IMR-90 (cell line): ENCODE measurements at regions not wholly inside any gene's neighbourhood (a gene's known extent, or its start where the extent isn't known, plus 50 kb on each side); places are given as distances from the start of the nearest gene placed in this dataset.

Source experiments
- ATAC-seq: fragments of 200-7000 bp; cut with Tn5 transposase; 2 replicates; pipeline ENCODE4 v1.9.1; 2020; ENCODE audit warnings: low read depth, mild to moderate bottlenecking, moderate library complexity
- BruUV-seq: library from RNA; stranded (reverse); fragments of 400-500 nt; replicated peaks from 2 replicates; lab custom pipeline; 2021; lab: Mats Ljungman, UMichigan
- CTCF ChIA-PET: fragments of 300-600 bp; formaldehyde crosslinking; extraction: SDS; loops from one replicate; lab custom pipeline; 2021; ENCODE audit warnings: antibody characterized with exemption; lab: Yijun Ruan, JAX
- POLR2A ChIA-PET: fragments of 300-600 bp; sonication (Branson Sonifier 250); formaldehyde crosslinking; loops from one replicate; lab custom pipeline; 2022; ENCODE audit warnings: antibody characterized with exemption; ENCODE audit not compliant: unreplicated experiment; lab: Charles Lee
- DNase-seq: peaks from one replicate; pipeline ENCODE4 v3.0.0; 2013
- H2AFZ ChIP-seq: replicated peaks from 2 replicates; pipeline ENCODE3; 2013; ENCODE audit warnings: low read length, mild to moderate bottlenecking; ENCODE audit not compliant: poor library complexity
- H2AK5ac ChIP-seq: 2 replicates; pipeline ENCODE4 v1.6.1; 2013; ENCODE audit warnings: low read depth, low read length, inconsistent platforms
- H2AK9ac ChIP-seq: replicated peaks from 2 replicates; pipeline ENCODE3; 2013; ENCODE audit warnings: mild to moderate bottlenecking, low read depth, low read length, moderate library complexity; ENCODE audit not compliant: poor library complexity
- H2BK120ac ChIP-seq: 2 replicates; pipeline ENCODE4 v1.6.1; 2013; ENCODE audit warnings: low read depth, low read length, inconsistent platforms
- H2BK15ac ChIP-seq: 3 replicates; pipeline ENCODE4 v1.6.1; 2013; ENCODE audit warnings: low read depth, low read length, inconsistent platforms
- H2BK20ac ChIP-seq: 2 replicates; pipeline ENCODE4 v1.6.1; 2013; ENCODE audit warnings: low read depth, mild to moderate bottlenecking, inconsistent platforms, low read length, moderate library complexity
- H2BK5ac ChIP-seq: 2 replicates; pipeline ENCODE4 v1.6.1; 2013; ENCODE audit warnings: mild to moderate bottlenecking, low read depth, low read length, inconsistent platforms; ENCODE audit not compliant: poor library complexity, severe bottlenecking
- H3K14ac ChIP-seq: replicated peaks from 2 replicates; pipeline ENCODE4 v1.6.1; 2013; ENCODE audit warnings: low read depth, low read length, inconsistent platforms
- H3K18ac ChIP-seq: 2 replicates; pipeline ENCODE4 v1.6.1; 2013; ENCODE audit warnings: low read depth, low read length, control low read depth
- H3K23ac ChIP-seq: 2 replicates; pipeline ENCODE4 v1.6.1; 2013; ENCODE audit warnings: low read depth, low read length, inconsistent platforms
- H3K27ac ChIP-seq: 2 replicates; pipeline ENCODE4 v1.5.1; 2013; ENCODE audit warnings: mild to moderate bottlenecking, control low read depth, low read length; ENCODE audit not compliant: insufficient read depth
- H3K27me3 ChIP-seq: 2 replicates; pipeline ENCODE4 v1.6.1; 2013; ENCODE audit warnings: low read length; ENCODE audit not compliant: control insufficient read depth, insufficient read depth
- H3K36me3 ChIP-seq: 2 replicates; pipeline ENCODE4 v1.6.1; 2013; ENCODE audit warnings: low read length, mixed read lengths; ENCODE audit not compliant: control insufficient read depth, insufficient read depth
- H3K4ac ChIP-seq: 2 replicates; pipeline ENCODE4 v1.6.1; 2013; ENCODE audit warnings: low read depth, low read length, inconsistent platforms
- H3K4me1 ChIP-seq: 2 replicates; pipeline ENCODE4 v1.6.1; 2013; ENCODE audit warnings: low read length, mixed read lengths; ENCODE audit not compliant: control insufficient read depth, insufficient read depth
- H3K4me2 ChIP-seq: 2 replicates; pipeline ENCODE4 v1.6.1; 2013; ENCODE audit warnings: low read depth, mild to moderate bottlenecking, control low read depth, low read length, moderate library complexity
- H3K4me3 ChIP-seq: 2 replicates; pipeline ENCODE4 v1.5.1; 2013; ENCODE audit warnings: low read depth, mild to moderate bottlenecking, control low read depth, low read length, moderate library complexity; ENCODE audit not compliant: insufficient read depth
- H3K56ac ChIP-seq: 2 replicates; pipeline ENCODE4 v1.6.1; 2013; ENCODE audit warnings: low read length, inconsistent platforms; ENCODE audit not compliant: insufficient read depth; ENCODE audit errors: extremely low read depth
- H3K79me1 ChIP-seq, 2 experiments: 2 replicates each; pipeline ENCODE4 v1.6.1; 2013; ENCODE audit warnings: low read length in 2 of 2, inconsistent platforms in 1 of 2, low read depth in 1 of 2
- H3K9ac ChIP-seq: 2 replicates; pipeline ENCODE4 v1.6.1; 2013; ENCODE audit warnings: low read depth, low read length, control low read depth
- H3K9me1 ChIP-seq: 2 replicates; pipeline ENCODE4 v1.6.1; 2013; ENCODE audit warnings: low read length, inconsistent platforms; ENCODE audit not compliant: insufficient read depth
- H3K9me3 ChIP-seq: 2 replicates; pipeline ENCODE4 v1.6.1; 2013; ENCODE audit warnings: low read length; ENCODE audit not compliant: control insufficient read depth, insufficient read depth
- H4K20me1 ChIP-seq: 2 replicates; pipeline ENCODE4 v1.6.1; 2013; ENCODE audit warnings: low read length, inconsistent platforms; ENCODE audit not compliant: insufficient read depth
- H4K5ac ChIP-seq: 2 replicates; pipeline ENCODE4 v1.6.1; 2013; ENCODE audit warnings: mild to moderate bottlenecking, low read depth, low read length, control low read depth
- H4K8ac ChIP-seq, 2 experiments: 2 replicates each; pipeline ENCODE4 v1.6.1; 2013; ENCODE audit warnings: low read depth in 2 of 2, low read length in 2 of 2, control low read depth in 1 of 2, inconsistent platforms in 1 of 2
- H4K91ac ChIP-seq: 2 replicates; pipeline ENCODE4 v1.6.1; 2013; ENCODE audit warnings: low read depth, low read length, inconsistent platforms; ENCODE audit not compliant: insufficient read depth
- BHLHE40 ChIP-seq: fragments of 150-350 bp; IDR thresholded peaks from 2 replicates; pipeline ENCODE4 v1.6.1; 2016; ENCODE audit warnings: mild to moderate bottlenecking, low read depth, low read length
- CEBPB ChIP-seq: IDR thresholded peaks from 2 replicates; pipeline ENCODE4 v1.6.1; 2012; ENCODE audit warnings: low read depth, low read length, improper control_type of control experiment
- CHD1 ChIP-seq: IDR thresholded peaks from 2 replicates; pipeline ENCODE4 v1.6.1; 2012; ENCODE audit warnings: low read depth, low read length, improper control_type of control experiment
- CTCF ChIP-seq: conservative IDR thresholded peaks from 2 replicates; pipeline ENCODE4 v1.5.1; 2012; ENCODE audit warnings: mild to moderate bottlenecking, low read depth, low read length, improper control_type of control experiment
- ELK1 ChIP-seq: fragments of 150-350 bp; IDR thresholded peaks from 2 replicates; pipeline ENCODE4 v1.6.1; 2016; ENCODE audit warnings: low read depth, mild to moderate bottlenecking, low read length, moderate library complexity, borderline replicate concordance
- FOS ChIP-seq: fragments of 150-350 bp; IDR thresholded peaks from 2 replicates; pipeline ENCODE4 v1.6.1; 2016; ENCODE audit warnings: low read depth, low read length
- MAFK ChIP-seq: IDR thresholded peaks from 2 replicates; pipeline ENCODE4 v1.6.1; 2012; ENCODE audit warnings: low read depth, low read length, improper control_type of control experiment
- MAZ ChIP-seq: IDR thresholded peaks from 2 replicates; pipeline ENCODE4 v1.6.1; 2012; ENCODE audit warnings: low read depth, mild to moderate bottlenecking, low read length, improper control_type of control experiment, moderate library complexity, borderline replicate concordance
- MXI1 ChIP-seq: IDR thresholded peaks from 2 replicates; pipeline ENCODE4 v1.6.1; 2012; ENCODE audit warnings: low read depth, mild to moderate bottlenecking, low read length, moderate library complexity, borderline replicate concordance
- NFE2L2 ChIP-seq: fragments of 150-350 bp; IDR thresholded peaks from 2 replicates; pipeline ENCODE4 v1.6.1; 2016; ENCODE audit warnings: low read depth, mild to moderate bottlenecking, low read length
- POLR2A ChIP-seq: IDR thresholded peaks from 2 replicates; pipeline ENCODE4 v1.6.1; 2012; ENCODE audit warnings: mild to moderate bottlenecking, low read depth, low read length
- RAD21 ChIP-seq: IDR thresholded peaks from 2 replicates; pipeline ENCODE4 v1.6.1; 2012; ENCODE audit warnings: low read length, improper control_type of control experiment
- RCOR1 ChIP-seq: IDR thresholded peaks from 2 replicates; pipeline ENCODE4 v1.6.1; 2012; ENCODE audit warnings: mild to moderate bottlenecking, low read length, improper control_type of control experiment; ENCODE audit not compliant: insufficient replicate concordance
- RFX5 ChIP-seq: IDR thresholded peaks from 2 replicates; pipeline ENCODE4 v1.8.0; 2012; ENCODE audit warnings: low read depth, mild to moderate bottlenecking, low read length, moderate library complexity
- SMC3 ChIP-seq: fragments of 150-350 bp; IDR thresholded peaks from 2 replicates; pipeline ENCODE4 v1.6.1; 2016; ENCODE audit warnings: low read depth, mild to moderate bottlenecking, antibody characterized with exemption, low read length, moderate library complexity
- USF2 ChIP-seq: fragments of 150-350 bp; IDR thresholded peaks from 2 replicates; pipeline ENCODE4 v1.6.1; 2017; ENCODE audit warnings: mild to moderate bottlenecking, antibody characterized with exemption, low read length, low read depth
- WGBS, 2 experiments: methylation state at CpG; one replicate each; pipeline versions ENCODE4 v1.1.5 to v1.1.7; 2013; ENCODE audit warnings: missing lambda C conversion rate in 2 of 2; ENCODE audit not compliant: insufficient read length in 1 of 2; ENCODE audit errors: extremely low coverage in 2 of 2; 5-methylcytosine and 5-hydroxymethylcytosine counted together
- dilution Hi-C: fragments of 300-500 bp; cut with HindIII; formaldehyde crosslinking; loops from one replicate; pipeline ENCODE4 v1.14.3; 2018; ENCODE audit warnings: low sequenced_read_pairs; ENCODE audit not compliant: unreplicated experiment
- in situ Hi-C: fragments of 300-500 bp; cut with MboI; formaldehyde crosslinking; loops from 3 replicates; pipeline ENCODE4 v1.14.3; 2019; ENCODE audit warnings: low sequenced_read_pairs, inconsistent platforms, mixed read lengths
- intact Hi-C: fragments of 100-400 bp; cut with micrococcal nuclease; formaldehyde crosslinking; loops from 2 replicates; pipeline ENCODE4 v1.10.0; 2022

- DNase-seq (no peak), ATAC-seq (no peak)
- Histone ChIP-seq H2BK15ac (no peak overlapping the region), H2BK120ac (peak overlapping the region; percentile 16; the same call in 1 of the 2 replicates), H4K5ac (no peak overlapping the region), H4K91ac (no peak overlapping the region; the same call in 1 of the 2 replicates), H3K14ac (peak overlapping the region; percentile 31; the same call in 1 of the 2 replicates), H3K79me1 (peaks cover 24 to 69% of the 10 kb centered on the region in 2 experiments), H3K9ac (no peak overlapping the region), H2BK5ac (no peak overlapping the region), H4K20me1 (peaks cover 25% of the 10 kb centered on the region; the same call in 1 of the 2 replicates), H3K18ac (peak overlapping the region; percentile 20), H3K4me1 (peaks cover 19% of the 10 kb centered on the region), H3K4me3 (no peak overlapping the region), H2AK9ac (no peak overlapping the region), H3K36me3 (no peaks in the 10 kb centered on the region), H3K23ac (no peak overlapping the region), H3K56ac (no peak overlapping the region), H3K9me3 (no peaks in the 10 kb centered on the region), H3K27me3 (no peaks in the 10 kb centered on the region), H2AFZ (no peak overlapping the region), H3K4me2 (no peak overlapping the region), H3K4ac (0 out of 2 replicates have a peak overlapping the region, but pooled peaks have one; percentile 8), H4K8ac (no peak overlapping the region), H3K9me1 (peaks cover 6% of the 10 kb centered on the region; the same call in 1 of the 2 replicates), H2BK20ac (no peak overlapping the region), H2AK5ac (peak overlapping the region; percentile 15), H3K27ac (no peak overlapping the region)
- no TSS peak for BruUV-seq
- TF ChIP-seq NFE2L2 (no peak), POLR2A (no peak), MAFK (no peak), RCOR1 (no peak), CTCF (no peak), CHD1 (no peak), USF2 (no peak), BHLHE40 (no peak), SMC3 (no peak), ELK1 (no peak), FOS (no peak), RAD21 (no peak), MAZ (no peak), MXI1 (no peak), RFX5 (no peak), CEBPB (no peak)
- dilution Hi-C loops (no loop called here), in situ Hi-C loops (no loop called here), intact Hi-C loops (no loop called here)
- CTCF ChIA-PET, result interaction anchor here (1.8 kb wide), 1 partner anchor 167 kb away, joined by 10 read pairs; no protein-coding TSS in a partner anchor
- no CpG with 5 or more reads among the region's 3 CpGs for WGBS, 2 experiments
- POLR2A ChIA-PET, result no interaction called here
These were observed 150.9 kb upstream of the IL12A start for GRCh38 chr3:159837725-159838124.
